Jurkat, Clone E6-1 (cell line): ENCODE measurements at regions not wholly inside any gene's neighbourhood (a gene's known extent, or its start where the extent isn't known, plus 50 kb on each side); places are given as distances from the start of the nearest gene placed in this dataset.

ENCODE experiments used
- DNase-seq: peaks from one replicate; pipeline ENCODE4 v3.0.0-alpha.2; 2011; ENCODE audit warnings: low read depth, low spot score
- H3K4me3 ChIP-seq: 2 replicates; pipeline ENCODE4 v1.5.1; 2011; ENCODE audit warnings: mild to moderate bottlenecking, low read length, control low read depth, moderate library complexity

DNA sequence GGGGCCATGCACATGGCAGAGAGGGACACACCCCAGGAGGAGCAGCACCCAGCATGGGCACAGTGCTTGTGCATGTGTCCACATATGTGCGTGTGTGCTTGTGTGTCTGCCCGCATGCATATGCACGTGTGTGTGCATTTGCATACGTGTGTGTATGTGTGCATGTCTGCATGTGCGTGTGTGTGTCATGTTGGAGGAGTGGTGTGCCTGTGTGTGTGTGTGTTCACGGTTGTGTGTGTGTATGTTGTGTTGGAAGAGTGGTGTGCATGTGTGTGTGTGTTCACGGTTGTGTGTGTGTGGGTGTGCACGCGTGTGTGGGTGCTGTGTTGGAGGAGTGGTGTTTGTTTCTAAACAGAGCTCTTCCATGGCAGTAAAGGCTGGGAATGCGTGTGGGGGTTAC, 50.7 kb upstream of the SLCO4A1 start:
- no peak overlapping the region for H3K4me3 ChIP-seq
- DNase-seq, result no peak
